AG04450 (cell line): ENCODE measurements at regions not wholly inside any gene's neighbourhood (a gene's known extent, or its start where the extent isn't known, plus 50 kb on each side); places are given as distances from the start of the nearest gene placed in this dataset.
"Not testable (repeated sequence)": the region's sequence is repeated elsewhere in the genome, so short reads cannot be mapped to it uniquely, and the experiment has no call there.

Experiments
- CTCF ChIA-PET: fragments of 300-600, 350-600 bp; formaldehyde crosslinking; extraction: SDS; loops from one replicate; lab custom pipeline; 2022; ENCODE audit warnings: antibody characterized with exemption, inconsistent platforms; lab: Charles Lee
- POLR2A ChIA-PET: fragments of 350-600 bp; formaldehyde crosslinking; extraction: SDS; loops from one replicate; lab custom pipeline; 2021; ENCODE audit warnings: antibody characterized with exemption, inconsistent platforms; lab: Yijun Ruan, JAX
- DNase-seq: peaks from one replicate; pipeline ENCODE4 v3.0.0-alpha.2; 2011; ENCODE audit warnings: low read depth, low spot score
- H3K27ac ChIP-seq: one replicate; pipeline ENCODE4 v1.5.1; 2012; ENCODE audit warnings: low read depth, low read length, control low read depth
- H3K27me3 ChIP-seq: one replicate; pipeline ENCODE4 v1.6.0; 2012; ENCODE audit warnings: low read length; ENCODE audit not compliant: control insufficient read depth, insufficient read depth
- H3K4me3 ChIP-seq: 2 replicates; pipeline ENCODE4 v1.5.1; 2011; ENCODE audit warnings: mild to moderate bottlenecking, low read depth, low read length, control low read depth
- H3K9me3 ChIP-seq: 2 replicates; pipeline ENCODE4 v1.5.1; 2012; ENCODE audit warnings: low read length; ENCODE audit not compliant: control insufficient read depth, insufficient read depth
- CTCF ChIP-seq: IDR thresholded peaks from 2 replicates; pipeline ENCODE4 v1.5.1; 2011; ENCODE audit warnings: low read depth, low read length, control low read depth, inconsistent platforms

GRCh38 chrX:1140236-1140681 lies 72.2 kb downstream of the CRLF2 start:
- ChIA-PET CTCF (no interaction called here), POLR2A (no interaction called here)
- Histone ChIP-seq H3K9me3 (peaks cover 57% of the 10 kb centered on the region), H3K4me3 (no peak overlapping the region), H3K27me3 (no peaks in the 10 kb centered on the region), H3K27ac (no peak overlapping the region)
- no peak for TF ChIP-seq CTCF
- no peak for DNase-seq

- H3K27ac ChIP-seq = no peak overlapping the region
- ChIA-PET CTCF (no interaction called here), POLR2A (no interaction called here)
- no peak for DNase-seq
- H3K27me3 ChIP-seq = no peaks in the 10 kb centered on the region
- TF ChIP-seq CTCF = no peak
- peaks cover 53% of the 10 kb centered on the region for H3K9me3 ChIP-seq
- no peak overlapping the region for H3K4me3 ChIP-seq
Observed at GRCh38 chrX:1139185-1139500, 73.3 kb downstream of the CRLF2 start.

- Histone ChIP-seq H3K27me3 (no peaks in the 10 kb centered on the region), H3K4me3 (no peak overlapping the region), H3K9me3 (peaks cover 57% of the 10 kb centered on the region), H3K27ac (no peak overlapping the region)
- CTCF ChIA-PET = no interaction called here
- POLR2A ChIA-PET = no interaction called here
- TF ChIP-seq CTCF = no peak
- no peak for DNase-seq
Observed at GRCh38 chrX:1138476-1139184, 73.8 kb downstream of the CRLF2 start.

DNA sequence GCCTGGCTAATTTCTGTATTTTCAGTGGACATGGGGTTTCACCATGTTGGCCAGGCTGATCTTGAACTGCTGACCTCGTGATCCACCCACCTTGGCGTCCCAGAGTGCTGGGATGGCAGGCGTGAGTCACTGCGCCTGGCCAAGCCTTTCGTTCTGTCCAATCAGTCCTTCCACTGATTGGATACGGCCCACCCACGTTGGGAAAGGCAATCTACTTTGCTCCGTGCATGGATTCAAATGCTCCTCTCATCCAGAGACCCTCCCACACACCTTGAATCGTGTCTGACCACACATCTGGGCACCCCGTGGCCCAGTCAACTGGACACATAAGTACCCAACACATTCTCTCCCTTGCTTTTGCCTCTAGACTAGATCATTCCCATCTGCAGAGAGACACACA lies 74.9 kb downstream of the CRLF2 start:
- Histone ChIP-seq H3K9me3 (peaks cover 67% of the 10 kb centered on the region), H3K27ac (no peak overlapping the region), H3K4me3 (no peak overlapping the region), H3K27me3 (no peaks in the 10 kb centered on the region)
- ChIA-PET POLR2A (no interaction called here), CTCF (no interaction called here)
- no peak for DNase-seq
- TF ChIP-seq CTCF = no peak

DNA sequence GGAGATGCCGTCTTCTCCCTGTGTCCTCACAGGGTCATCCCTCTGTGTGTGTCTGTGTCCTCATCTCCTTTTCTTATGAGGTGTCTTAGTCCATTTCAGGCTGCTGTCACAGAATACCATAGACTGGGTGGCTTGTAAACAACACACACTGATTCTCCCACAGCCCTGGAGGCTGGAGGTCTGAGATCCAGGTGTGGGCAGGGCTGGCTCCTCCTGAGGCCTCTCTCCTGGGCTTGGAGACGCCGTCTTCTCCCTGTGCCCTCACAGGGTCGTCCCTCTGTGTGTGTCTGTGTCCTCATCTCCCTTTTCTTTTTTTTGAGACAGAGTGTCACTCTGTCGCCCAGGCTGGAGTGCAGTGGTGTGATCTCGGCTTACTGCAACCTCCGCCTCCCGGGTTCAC lies 75.9 kb downstream of the CRLF2 start:
- H3K4me3 ChIP-seq, POLR2A ChIA-PET, H3K27me3 ChIP-seq, DNase-seq, H3K27ac ChIP-seq, CTCF ChIA-PET: not testable (repeated sequence)
- H3K9me3 ChIP-seq = peaks cover 69% of the 10 kb centered on the region
